Loucy (cell line): ENCODE measurements at regions not wholly inside any gene's neighbourhood (a gene's known extent, or its start where the extent isn't known, plus 50 kb on each side); places are given as distances from the start of the nearest gene placed in this dataset.

Source experiments
- CTCF ChIP-seq: fragments of 200-600 bp; sonication (generic); conservative IDR thresholded peaks from 2 replicates; pipeline ENCODE4 v1.5.1; 2014; ENCODE audit warnings: mild to moderate bottlenecking, antibody characterized with exemption, low read length
- EZH2phosphoT487 ChIP-seq: fragments of 200-600 bp; IDR thresholded peaks from 2 replicates; pipeline ENCODE4 v1.6.1; 2018; ENCODE audit warnings: antibody characterized with exemption, mild to moderate bottlenecking, moderate library complexity, borderline replicate concordance

- TF ChIP-seq CTCF = no peak
- no peak for TF ChIP-seq EZH2phosphoT487
Measured at GRCh38 chr2:136356125-136357006, 238.4 kb upstream of the CXCR4 start.
